ENCODE measurements at regions not wholly inside any gene's neighbourhood (a gene's known extent, or its start where the extent isn't known, plus 50 kb on each side); places are given as distances from the start of the nearest gene placed in this dataset.

DNA sequence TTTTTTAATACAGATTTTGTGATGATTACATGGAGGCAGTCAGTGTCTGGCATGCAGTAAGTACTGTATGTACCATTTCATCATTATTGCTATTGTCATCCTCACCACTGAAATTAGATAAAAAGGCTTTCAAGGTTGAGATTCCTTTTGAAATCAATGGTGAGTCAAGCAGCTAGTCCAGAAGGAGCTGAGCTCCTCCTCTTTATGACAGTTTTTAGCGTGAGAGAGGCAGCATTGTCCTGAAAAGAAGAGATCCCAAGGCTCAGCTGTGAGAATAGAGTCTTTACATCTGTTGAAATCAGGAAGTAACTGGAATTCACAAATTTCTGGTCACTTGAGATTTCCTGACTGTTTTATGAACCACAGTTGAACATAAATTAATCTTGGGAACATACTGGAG lies 161.9 kb downstream of the PAX1 start:
- DNase-seq (ENCODE audit: low spot score), result no peak

DNA sequence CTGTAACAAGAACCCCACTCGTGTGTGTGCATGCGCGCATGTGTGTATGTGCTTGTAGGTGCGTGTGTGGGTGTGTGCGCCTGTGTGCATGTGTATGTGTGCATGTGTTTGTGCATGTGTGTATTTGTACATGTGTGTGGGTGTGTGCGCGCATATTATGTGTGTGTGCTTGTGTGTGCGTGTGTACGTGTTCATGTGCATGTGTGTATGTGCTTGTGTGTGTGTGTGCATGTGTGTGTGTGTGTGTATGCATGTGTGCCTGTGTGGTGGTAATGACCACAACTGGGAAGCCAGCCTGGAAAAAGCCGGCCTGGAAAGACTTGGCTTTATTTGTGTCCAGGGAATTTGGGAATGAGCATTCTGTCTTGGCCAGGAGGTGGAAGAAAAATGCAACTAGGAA lies 157.5 kb downstream of the PAX1 start:
- no peak for DNase-seq (ENCODE audit: low spot score)

DNA sequence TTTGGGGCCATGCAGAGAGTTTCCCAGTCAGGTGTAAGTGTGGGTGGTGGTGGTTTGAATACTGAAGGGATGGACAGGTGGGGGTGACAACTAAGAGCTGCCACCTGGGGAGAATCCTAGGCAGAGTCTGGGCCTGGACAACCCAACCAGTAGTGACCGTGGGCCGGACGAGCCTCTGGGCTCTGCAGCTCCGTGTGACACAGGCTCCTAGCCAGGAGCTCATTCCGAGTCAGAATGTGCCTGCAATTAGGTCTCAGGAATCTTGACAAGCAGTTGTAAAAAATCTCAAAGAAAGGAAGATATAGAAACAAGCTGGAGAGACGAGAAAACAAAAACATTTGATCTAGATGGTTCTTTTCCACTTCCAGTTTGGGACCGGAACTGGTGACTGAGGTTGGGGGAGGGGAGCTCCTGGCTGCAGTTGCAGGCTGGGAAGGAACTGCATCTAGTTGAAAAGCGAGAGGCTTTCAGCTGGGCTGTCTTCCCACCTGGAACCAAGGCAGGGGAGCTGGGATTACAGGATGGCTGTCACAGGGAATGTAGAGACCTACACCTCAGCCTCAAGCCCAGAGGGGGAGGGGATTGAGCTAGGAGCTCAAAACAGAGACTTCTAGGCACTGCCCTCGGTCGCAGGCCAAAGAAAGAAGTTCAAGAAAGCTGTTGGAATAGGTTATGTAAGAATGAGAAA lies 156.9 kb downstream of the PAX1 start:
- no peak for DNase-seq (ENCODE audit: low spot score)

- no peak for DNase-seq (ENCODE audit: low spot score)
These were observed 135.5 kb downstream of the PAX1 start for GRCh38 chr20:21840991-21841390.

DNA sequence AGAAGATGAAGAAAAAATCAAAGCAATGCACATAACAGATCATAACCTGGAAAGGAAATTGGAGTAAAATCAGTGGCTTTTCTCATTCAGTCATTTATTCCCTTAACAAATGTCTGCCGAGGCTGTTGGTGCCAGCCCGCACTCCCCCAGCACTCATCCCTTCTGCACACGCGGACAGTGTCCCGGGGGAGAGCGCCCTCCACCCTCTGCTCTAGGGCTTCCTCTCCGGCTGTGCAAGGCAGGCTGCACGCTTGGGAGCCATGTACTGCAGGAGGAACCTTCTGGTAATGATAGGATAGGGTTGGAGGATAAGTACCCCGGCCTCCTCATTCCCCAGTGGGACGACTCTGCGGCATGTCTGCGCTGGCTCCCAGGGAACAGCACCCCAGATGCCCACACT lies 134.5 kb downstream of the PAX1 start:
- no peak for DNase-seq (ENCODE audit: low spot score)

- no peak for DNase-seq (ENCODE audit: low spot score)
These were observed 130.9 kb downstream of the PAX1 start for GRCh38 chr20:21836346-21836745.

GRCh38 chr20:21835042-21835441 lies 129.6 kb downstream of the PAX1 start:
- no peak for DNase-seq (ENCODE audit: low spot score)

DNA sequence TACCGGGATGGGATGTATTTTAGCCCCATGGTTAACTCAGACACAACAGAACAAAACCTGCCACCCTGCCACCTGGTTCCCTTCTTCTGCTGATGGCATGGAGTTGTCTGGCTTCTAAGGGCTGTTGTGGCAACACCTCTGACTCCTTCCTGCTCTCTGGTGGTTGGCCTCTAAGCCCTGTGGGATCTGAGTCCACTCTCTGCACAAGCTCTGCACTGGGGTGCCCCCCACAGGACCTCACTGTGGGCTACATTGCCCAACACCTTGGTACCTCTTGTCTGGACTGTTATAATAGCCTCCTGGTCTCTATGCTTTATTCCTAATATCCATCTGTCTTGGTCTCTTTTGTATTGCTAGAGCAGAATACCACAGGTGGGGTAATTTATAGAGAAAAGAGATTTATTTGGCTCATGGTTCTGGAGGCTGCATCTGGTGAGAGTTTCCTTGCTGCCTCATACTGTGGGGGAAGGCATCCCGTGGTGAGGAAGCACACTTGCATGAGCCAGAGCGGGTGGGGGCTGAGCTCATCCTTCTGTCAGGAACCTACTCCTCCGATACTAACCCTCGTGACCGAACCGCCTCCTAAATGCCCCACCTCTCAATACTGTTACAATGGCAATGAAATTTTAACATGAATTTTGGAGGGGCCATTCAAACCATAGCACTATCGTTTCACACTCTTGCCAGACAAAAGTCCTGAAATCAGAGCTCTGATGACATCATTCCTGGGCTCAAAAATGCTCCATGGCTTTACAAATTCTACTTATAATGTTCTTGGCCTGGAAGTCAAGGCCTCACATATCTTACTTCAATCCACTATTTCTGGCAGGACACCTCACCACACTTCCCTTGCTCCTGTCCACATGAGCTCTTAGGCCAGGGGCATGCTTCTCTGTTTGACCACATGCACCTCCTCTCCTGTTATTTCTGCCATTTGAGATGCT lies 127.2 kb downstream of the PAX1 start:
- DNase-seq (ENCODE audit: low spot score), result no peak

DNA sequence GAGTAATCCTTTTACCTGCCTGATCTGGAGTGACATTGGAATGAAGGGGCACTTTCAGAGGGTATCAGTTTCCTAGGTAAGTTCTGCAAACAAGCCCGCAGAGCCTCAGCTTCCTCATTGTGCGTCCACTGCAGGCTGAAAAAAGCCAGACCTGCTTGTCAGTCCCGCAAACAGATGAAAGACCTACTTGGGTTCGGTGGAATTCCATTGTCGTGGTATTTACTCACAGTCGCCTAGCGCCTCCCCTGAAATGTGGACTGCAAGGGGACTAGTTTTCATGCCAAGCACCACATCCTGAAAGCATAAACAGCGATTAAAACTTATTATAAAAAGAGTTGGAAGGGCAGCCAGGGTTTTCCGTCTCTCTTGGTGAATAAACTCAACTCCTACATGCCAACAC lies 121.5 kb downstream of the PAX1 start:
- DNase-seq (ENCODE audit: low spot score), result no peak

- DNase-seq (ENCODE audit: low spot score), result no peak
These were observed 115.9 kb downstream of the PAX1 start for GRCh38 chr20:21821358-21821757.

DNA sequence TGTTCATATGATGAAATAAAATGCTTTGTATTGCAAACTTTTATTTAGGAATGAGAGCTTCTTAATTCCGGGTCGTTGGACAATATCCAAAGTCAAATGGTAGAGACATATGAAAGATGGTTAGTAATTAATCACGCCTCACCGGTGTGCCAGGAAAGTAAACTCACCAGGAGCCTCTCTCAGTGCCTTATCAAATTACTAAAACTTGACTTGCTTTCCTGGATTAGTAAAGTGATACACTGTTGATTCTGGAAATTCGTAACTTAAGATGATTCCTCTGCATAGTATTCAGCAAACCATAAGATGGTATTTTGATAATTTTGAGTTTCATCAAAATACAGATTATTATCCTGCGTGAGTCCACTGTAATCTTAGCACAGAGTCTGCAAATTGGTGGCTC lies 115.2 kb downstream of the PAX1 start:
- DNase-seq (ENCODE audit: low spot score), result no peak

- DNase-seq (ENCODE audit: low spot score), result no peak
These were observed 114.6 kb downstream of the PAX1 start for GRCh38 chr20:21820045-21820444.

GRCh38 chr20:21812379-21812778 lies 106.9 kb downstream of the PAX1 start:
- no peak for DNase-seq (ENCODE audit: low spot score)

GRCh38 chr20:21809961-21810523 lies 104.6 kb downstream of the PAX1 start:
- no peak for DNase-seq (ENCODE audit: low spot score)

GRCh38 chr20:21808863-21809664 lies 103.6 kb downstream of the PAX1 start:
- peak; percentile 10 for DNase-seq (ENCODE audit: low spot score)

GRCh38 chr20:21808139-21808538 lies 102.7 kb downstream of the PAX1 start:
- no peak for DNase-seq (ENCODE audit: low spot score)

- no peak for DNase-seq (ENCODE audit: low spot score)
These were observed 99.3 kb downstream of the PAX1 start for GRCh38 chr20:21804802-21805201.

GRCh38 chr20:21801193-21801592 lies 95.7 kb downstream of the PAX1 start:
- no peak for DNase-seq (ENCODE audit: low spot score)

DNA sequence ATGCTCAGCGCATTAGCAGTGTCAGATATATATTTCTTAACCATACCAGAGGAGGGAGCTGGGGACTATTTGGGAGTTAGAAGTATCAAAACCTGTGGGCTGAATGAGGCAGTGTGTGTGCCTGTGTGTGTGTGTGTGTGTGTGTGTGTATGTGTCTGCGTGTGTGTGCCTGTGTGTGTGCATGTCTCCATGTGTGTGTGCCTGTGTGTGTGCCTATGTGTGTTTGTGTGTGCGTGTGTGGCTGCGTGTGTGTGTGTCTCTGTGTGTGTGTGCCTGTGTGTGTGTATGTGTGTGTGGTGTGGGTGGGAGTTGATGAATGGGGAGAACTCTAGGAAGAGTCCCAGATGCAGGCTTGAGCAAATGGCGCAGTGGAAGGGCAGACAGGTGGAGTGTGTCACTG lies 92.9 kb downstream of the PAX1 start:
- no peak for DNase-seq (ENCODE audit: low spot score)

DNA sequence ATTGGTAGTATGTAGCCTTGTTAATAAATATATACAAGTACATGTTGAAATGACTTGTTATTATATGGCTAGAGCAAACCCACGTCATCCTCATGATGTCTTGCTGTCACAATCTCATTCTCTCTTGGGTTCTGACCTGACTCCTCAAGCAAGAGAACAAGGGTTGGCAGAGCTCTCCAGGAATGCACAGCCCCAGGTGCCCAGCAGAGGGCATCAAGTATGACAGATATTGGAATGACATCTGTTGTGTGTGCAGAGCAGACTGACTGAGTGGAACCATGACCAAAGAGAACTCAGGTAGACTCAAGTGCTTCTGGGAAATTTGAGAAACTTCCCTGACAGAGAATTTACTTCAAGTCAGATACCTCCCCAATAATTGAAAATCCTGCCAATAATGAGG lies 90.6 kb downstream of the PAX1 start:
- DNase-seq (ENCODE audit: low spot score), result no peak

DNA sequence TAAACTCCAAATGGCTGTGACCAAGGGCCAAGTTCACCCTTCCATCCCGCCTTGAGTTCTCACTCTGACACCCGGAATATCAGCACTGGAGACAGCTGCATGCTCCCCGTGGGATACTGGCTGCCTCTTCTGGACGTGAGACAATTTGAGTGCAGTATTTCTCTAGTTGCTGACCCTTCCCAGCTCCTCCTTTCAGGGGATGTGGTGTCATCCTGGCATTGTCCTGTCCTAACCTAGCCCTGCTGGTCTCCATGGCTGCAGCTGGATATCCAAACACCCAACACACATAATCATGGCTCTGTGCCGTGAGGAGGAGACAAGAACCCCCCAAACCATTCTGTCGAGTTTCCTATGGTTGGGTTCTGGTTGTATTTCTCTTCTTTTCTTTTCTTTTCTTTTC lies 82.6 kb downstream of the PAX1 start:
- DNase-seq (ENCODE audit: low spot score), result no peak

Measured in SK-N-DZ (cell line).